ENCODE measurements at regions not wholly inside any gene's neighbourhood (a gene's known extent, or its start where the extent isn't known, plus 50 kb on each side); places are given as distances from the start of the nearest gene placed in this dataset.

GRCh38 chr2:108084311-108084710 lies 98.0 kb downstream of the SLC5A7 start:
- no peak overlapping the region for H3K27ac ChIP-seq
- H4K20me1 ChIP-seq (ENCODE audit: insufficient read depth), result no peaks in the 10 kb centered on the region
- H3K27me3 ChIP-seq (ENCODE audit: insufficient read depth, low read depth), result peaks cover 8% of the 10 kb centered on the region; the same call in 1 of the 2 replicates
- TF ChIP-seq CTCF (conservative IDR thresholded peaks at IDR 0.05), result no peak
- no peak for TF ChIP-seq EZH2 (IDR thresholded peaks at IDR 0.05; ENCODE audit: low read depth)
- H3K79me2 ChIP-seq (ENCODE audit: low read depth), result no peaks in the 10 kb centered on the region
- no peaks in the 10 kb centered on the region for H3K36me3 ChIP-seq (ENCODE audit: low read depth)
- no peak for DNase-seq
- POLR2A ChIA-PET (ENCODE audit: unreplicated experiment), result no interaction called here
- no peaks in the 10 kb centered on the region for H3F3A ChIP-seq (ENCODE audit: insufficient read depth, low read depth)
- no peaks in the 10 kb centered on the region for H3K9me3 ChIP-seq (ENCODE audit: insufficient read depth, low read depth)
- no TSS peak for BruUV-seq (replicated peaks)
- no peak overlapping the region for H2AFZ ChIP-seq
- H3K4me1 ChIP-seq (replicated peaks; ENCODE audit: insufficient read depth), result no peaks in the 10 kb centered on the region
- no peak overlapping the region for H3K4me2 ChIP-seq
- H3K4me3 ChIP-seq, result no peak overlapping the region
- H3K9me2 ChIP-seq (ENCODE audit: insufficient read depth), result no peaks in the 10 kb centered on the region
- CTCF ChIA-PET, result no interaction called here
- intact Hi-C loops (cut with micrococcal nuclease; ENCODE audit: unreplicated experiment), result no loop called here

GRCh38 chr2:108092886-108093285 lies 106.6 kb downstream of the SLC5A7 start:
- Histone ChIP-seq H3K4me1 (replicated peaks; ENCODE audit: insufficient read depth) (no peaks in the 10 kb centered on the region), H3K27me3 (ENCODE audit: insufficient read depth, low read depth) (no peaks in the 10 kb centered on the region), H3K4me3 (no peak overlapping the region), H3K4me2 (no peak overlapping the region), H3K79me2 (ENCODE audit: low read depth) (no peaks in the 10 kb centered on the region), H2AFZ (no peak overlapping the region), H3F3A (ENCODE audit: insufficient read depth, low read depth) (no peaks in the 10 kb centered on the region), H4K20me1 (ENCODE audit: insufficient read depth) (no peaks in the 10 kb centered on the region), H3K27ac (no peak overlapping the region), H3K36me3 (ENCODE audit: low read depth) (no peaks in the 10 kb centered on the region), H3K9me3 (ENCODE audit: insufficient read depth, low read depth) (no peaks in the 10 kb centered on the region; the same call in 1 of the 2 replicates), H3K9me2 (ENCODE audit: insufficient read depth) (no peaks in the 10 kb centered on the region; the same call in 1 of the 2 replicates)
- ChIA-PET CTCF (no interaction called here), POLR2A (ENCODE audit: unreplicated experiment) (no interaction called here)
- no TSS peak for BruUV-seq (replicated peaks)
- TF ChIP-seq EZH2 (IDR thresholded peaks at IDR 0.05; ENCODE audit: low read depth), result no peak
- TF ChIP-seq CTCF (conservative IDR thresholded peaks at IDR 0.05), result no peak
- intact Hi-C loops (cut with micrococcal nuclease; ENCODE audit: unreplicated experiment), result no loop called here
- DNase-seq, result no peak

- no peak for TF ChIP-seq CTCF (conservative IDR thresholded peaks at IDR 0.05)
- TF ChIP-seq EZH2 (IDR thresholded peaks at IDR 0.05; ENCODE audit: low read depth), result no peak
- Histone ChIP-seq H3K79me2 (ENCODE audit: low read depth) (no peaks in the 10 kb centered on the region), H3K4me3 (no peak overlapping the region), H3K27me3 (ENCODE audit: insufficient read depth, low read depth) (peaks cover 27% of the 10 kb centered on the region; the same call in 1 of the 2 replicates), H3K27ac (no peak overlapping the region), H3K4me1 (replicated peaks; ENCODE audit: insufficient read depth) (no peaks in the 10 kb centered on the region), H3K36me3 (ENCODE audit: low read depth) (no peaks in the 10 kb centered on the region), H4K20me1 (ENCODE audit: insufficient read depth) (no peaks in the 10 kb centered on the region), H3K9me2 (ENCODE audit: insufficient read depth) (no peaks in the 10 kb centered on the region), H3K4me2 (no peak overlapping the region), H3F3A (ENCODE audit: insufficient read depth, low read depth) (no peaks in the 10 kb centered on the region), H2AFZ (no peak overlapping the region), H3K9me3 (ENCODE audit: insufficient read depth, low read depth) (no peaks in the 10 kb centered on the region; the same call in 1 of the 2 replicates)
- ChIA-PET POLR2A (ENCODE audit: unreplicated experiment) (no interaction called here), CTCF (no interaction called here)
- intact Hi-C loops (cut with micrococcal nuclease; ENCODE audit: unreplicated experiment), result no loop called here
- BruUV-seq (replicated peaks), result no TSS peak
- DNase-seq, result no peak
These were observed 115.2 kb downstream of the SLC5A7 start for GRCh38 chr2:108101481-108101880.
